ENCODE measurements at regions not wholly inside any gene's neighbourhood (a gene's known extent, or its start where the extent isn't known, plus 50 kb on each side); places are given as distances from the start of the nearest gene placed in this dataset.

GRCh38 chr2:176763851-176764404 lies 448.7 kb upstream of the HNRNPA3 start:
- H3K36me3 ChIP-seq (ENCODE audit: control insufficient read depth in 4 of 4, insufficient read depth in 3 of 4, low read depth in 1 of 4, low read length in 3 of 4) = no peaks in the 10 kb centered on the region
- WGBS = 41% methylated on average over 7 of the region's 7 CpGs
- H3K4me1 ChIP-seq (ENCODE audit: control insufficient read depth in 4 of 4, insufficient read depth in 4 of 4, low read length in 3 of 4) = no peaks in the 10 kb centered on the region
- no peak overlapping the region for H3K27ac ChIP-seq (ENCODE audit: low read depth in 1 of 2, low read length in 2 of 2)
- H3K9ac ChIP-seq (ENCODE audit: low read depth in 1 of 2, low read length in 2 of 2) = no peak overlapping the region
- H3K27me3 ChIP-seq (ENCODE audit: control insufficient read depth in 4 of 4, insufficient read depth in 4 of 4, low read length in 3 of 4) = peaks cover 0 to 10% (median 5%) of the 10 kb centered on the region in 4 donors
- DNase-seq (ENCODE audit: low spot score) = no peak
- no peaks in the 10 kb centered on the region for H3K9me3 ChIP-seq (ENCODE audit: control insufficient read depth in 4 of 4, low read length in 3 of 4)
- H3K4me3 ChIP-seq (ENCODE audit: low read depth in 1 of 3, low read length in 3 of 3) = no peak overlapping the region
- TF ChIP-seq HNF4G (IDR thresholded peaks at IDR 0.05) (no peak), JUND (IDR thresholded peaks at IDR 0.05) (no peak), NR2F2 (IDR thresholded peaks at IDR 0.05) (no peak), ATF3 (IDR thresholded peaks at IDR 0.05) (no peak), FOXA1 (IDR thresholded peaks at IDR 0.05) (no peak), HNF4A (conservative IDR thresholded peaks at IDR 0.05) (no peak), YY1 (IDR thresholded peaks at IDR 0.05) (no peak), REST (IDR thresholded peaks at IDR 0.05) (no peak), RAD21 (IDR thresholded peaks at IDR 0.05) (no peak), ZBTB33 (IDR thresholded peaks at IDR 0.05) (no peak), RXRA (IDR thresholded peaks at IDR 0.05) (no peak), TAF1 (conservative IDR thresholded peaks at IDR 0.05) (no peak), SP1 (IDR thresholded peaks at IDR 0.05) (no peak), CTCF (IDR thresholded peaks at IDR 0.05; ENCODE audit: low read depth, low read length, missing input control) (no peak), EGR1 (IDR thresholded peaks at IDR 0.05; ENCODE audit: low read depth in 2 of 2) (no peak), FOXA2 (IDR thresholded peaks at IDR 0.05) (no peak), GABPA (IDR thresholded peaks at IDR 0.05 in 1 of 2, conservative IDR thresholded peaks at IDR 0.05 in 1 of 2) (no peak), MAX (IDR thresholded peaks at IDR 0.05) (no peak)
